GM12891 (cell line): ENCODE measurements at regions not wholly inside any gene's neighbourhood (a gene's known extent, or its start where the extent isn't known, plus 50 kb on each side); places are given as distances from the start of the nearest gene placed in this dataset.

ENCODE experiments used
- POLR2A ChIP-seq: IDR thresholded peaks from 2 replicates; pipeline ENCODE4 v1.6.1; 2011; ENCODE audit warnings: low read depth, low read length, control low read depth
- POLR2AphosphoS5 ChIP-seq: IDR thresholded peaks from 2 replicates; pipeline ENCODE4 v1.6.1; 2011; ENCODE audit warnings: low read depth, low read length, control low read depth
- SPI1 ChIP-seq: IDR thresholded peaks from 2 replicates; pipeline ENCODE4 v1.6.1; 2011; ENCODE audit warnings: low read depth, low read length, control low read depth
- TAF1 ChIP-seq: IDR thresholded peaks from 2 replicates; pipeline ENCODE4 v1.6.1; 2011; ENCODE audit warnings: low read depth, low read length, control low read depth

GRCh38 chr6:56864171-56864616, 90.7 kb upstream of the BEND6 start:
- TF ChIP-seq POLR2A (no peak), POLR2AphosphoS5 (no peak), TAF1 (no peak), SPI1 (no peak)
